Stomach smooth muscle (tissue), 2 donors: ENCODE measurements at regions not wholly inside any gene's neighbourhood (a gene's known extent, or its start where the extent isn't known, plus 50 kb on each side); places are given as distances from the start of the nearest gene placed in this dataset.

Source experiments
- H3K27ac ChIP-seq: one replicate; pipeline ENCODE4 v1.7.0; 2013; ENCODE audit warnings: mild to moderate bottlenecking, low read length, inconsistent platforms
- H3K27me3 ChIP-seq, 2 donors: one replicate each; pipeline ENCODE4 v1.7.0; 2013; ENCODE audit warnings: low read length in 2 of 2; ENCODE audit not compliant: insufficient read depth in 2 of 2, control insufficient read depth in 1 of 2
- H3K36me3 ChIP-seq, 2 donors: one replicate each; pipeline ENCODE4 v1.7.0; 2013; ENCODE audit warnings: low read length in 2 of 2; ENCODE audit not compliant: control insufficient read depth in 2 of 2, insufficient read depth in 2 of 2
- H3K4me1 ChIP-seq: one replicate; pipeline ENCODE4 v1.7.0; 2013; ENCODE audit warnings: low read length; ENCODE audit not compliant: control insufficient read depth, insufficient read depth
- H3K4me3 ChIP-seq, 2 donors: one replicate each; pipeline ENCODE4 v1.7.0; 2013; ENCODE audit warnings: low read length in 2 of 2
- H3K9ac ChIP-seq, 2 donors: one replicate each; pipeline ENCODE4 v1.7.0; 2013; ENCODE audit warnings: low read length in 2 of 2, mild to moderate bottlenecking in 1 of 2
- H3K9me3 ChIP-seq, 2 donors: one replicate each; pipeline ENCODE4 v1.7.0; 2013; ENCODE audit warnings: low read length in 2 of 2; ENCODE audit not compliant: control insufficient read depth in 2 of 2
- donor health status: healthy.
- donor health status: Pancreatic carcinoma.

- Histone ChIP-seq H3K27ac (no peak overlapping the region), H3K27me3 (no peaks in the 10 kb centered on the region), H3K9ac (no peak overlapping the region), H3K4me3 (no peak overlapping the region), H3K9me3 (peaks cover 0 to 3% of the 10 kb centered on the region in 2 donors), H3K4me1 (peaks cover 3% of the 10 kb centered on the region), H3K36me3 (no peaks in the 10 kb centered on the region)
Observed at GRCh38 chr10:116006508-116006907, 266.5 kb downstream of the GFRA1 start.

- no peak overlapping the region for H3K27ac ChIP-seq
Observed at GRCh38 chr10:116005301-116005700, 267.7 kb downstream of the GFRA1 start.

GRCh38 chr10:116002735-116003134 lies 270.3 kb downstream of the GFRA1 start:
- no peak overlapping the region for H3K9ac ChIP-seq
- H3K27me3 ChIP-seq: no peaks in the 10 kb centered on the region
- no peak overlapping the region for H3K4me3 ChIP-seq
- H3K4me1 ChIP-seq: peaks cover 9% of the 10 kb centered on the region
- no peak overlapping the region for H3K27ac ChIP-seq
- no peaks in the 10 kb centered on the region for H3K9me3 ChIP-seq
- no peaks in the 10 kb centered on the region for H3K36me3 ChIP-seq

More at GRCh38 chr10:116005301-116005700, 267.7 kb downstream of the GFRA1 start:
- H3K4me3 ChIP-seq: no peak overlapping the region
- H3K9me3 ChIP-seq: peaks cover 0 to 3% of the 10 kb centered on the region in 2 donors
- H3K9ac ChIP-seq: no peak overlapping the region
- peaks cover 9% of the 10 kb centered on the region for H3K4me1 ChIP-seq
- H3K27me3 ChIP-seq: no peaks in the 10 kb centered on the region
- H3K36me3 ChIP-seq: no peaks in the 10 kb centered on the region

GRCh38 chr10:116001976-116002375 lies 271.0 kb downstream of the GFRA1 start:
- no peak overlapping the region for H3K27ac ChIP-seq
- H3K9me3 ChIP-seq: no peaks in the 10 kb centered on the region
- no peaks in the 10 kb centered on the region for H3K27me3 ChIP-seq
- H3K36me3 ChIP-seq: no peaks in the 10 kb centered on the region
- no peak overlapping the region for H3K9ac ChIP-seq
- no peak overlapping the region for H3K4me3 ChIP-seq
- H3K4me1 ChIP-seq: peaks cover 9% of the 10 kb centered on the region

- Histone ChIP-seq H3K4me1 (peaks cover 9% of the 10 kb centered on the region), H3K27ac (no peak overlapping the region), H3K9me3 (no peaks in the 10 kb centered on the region), H3K27me3 (no peaks in the 10 kb centered on the region), H3K36me3 (no peaks in the 10 kb centered on the region), H3K4me3 (peak overlapping the region in 1 of 2 donors; percentile 22), H3K9ac (no peak overlapping the region)
Observed at GRCh38 chr10:116001262-116001857, 271.6 kb downstream of the GFRA1 start.

- peaks cover 9% of the 10 kb centered on the region for H3K4me1 ChIP-seq
- no peaks in the 10 kb centered on the region for H3K36me3 ChIP-seq
- H3K9me3 ChIP-seq: no peaks in the 10 kb centered on the region
- H3K27me3 ChIP-seq: no peaks in the 10 kb centered on the region
- no peak overlapping the region for H3K27ac ChIP-seq
- H3K4me3 ChIP-seq: no peak overlapping the region
- H3K9ac ChIP-seq: no peak overlapping the region
Observed at GRCh38 chr10:116000151-116000842, 272.7 kb downstream of the GFRA1 start.
